Muscle of back (tissue), 3 donors: ENCODE measurements at regions not wholly inside any gene's neighbourhood (a gene's known extent, or its start where the extent isn't known, plus 50 kb on each side); places are given as distances from the start of the nearest gene placed in this dataset.

Experiments
- DNase-seq, 3 donors: peaks; one replicate each; pipeline versions ENCODE4 v3.0.0 to v3.0.0-alpha.2; 2013

- DNase-seq: peak in 1 of 3 donors; percentile 77
These were observed 116.5 kb upstream of the NAV2 start for GRCh38 chr11:19595840-19596751.

GRCh38 chr11:19595499-19595839 is 117.2 kb upstream of the NAV2 start:
- no peak for DNase-seq

- no peak for DNase-seq
These were observed 118.3 kb upstream of the NAV2 start for GRCh38 chr11:19594326-19594725.

- DNase-seq: no peak
These were observed 119.8 kb upstream of the NAV2 start for GRCh38 chr11:19592842-19593241.

DNA sequence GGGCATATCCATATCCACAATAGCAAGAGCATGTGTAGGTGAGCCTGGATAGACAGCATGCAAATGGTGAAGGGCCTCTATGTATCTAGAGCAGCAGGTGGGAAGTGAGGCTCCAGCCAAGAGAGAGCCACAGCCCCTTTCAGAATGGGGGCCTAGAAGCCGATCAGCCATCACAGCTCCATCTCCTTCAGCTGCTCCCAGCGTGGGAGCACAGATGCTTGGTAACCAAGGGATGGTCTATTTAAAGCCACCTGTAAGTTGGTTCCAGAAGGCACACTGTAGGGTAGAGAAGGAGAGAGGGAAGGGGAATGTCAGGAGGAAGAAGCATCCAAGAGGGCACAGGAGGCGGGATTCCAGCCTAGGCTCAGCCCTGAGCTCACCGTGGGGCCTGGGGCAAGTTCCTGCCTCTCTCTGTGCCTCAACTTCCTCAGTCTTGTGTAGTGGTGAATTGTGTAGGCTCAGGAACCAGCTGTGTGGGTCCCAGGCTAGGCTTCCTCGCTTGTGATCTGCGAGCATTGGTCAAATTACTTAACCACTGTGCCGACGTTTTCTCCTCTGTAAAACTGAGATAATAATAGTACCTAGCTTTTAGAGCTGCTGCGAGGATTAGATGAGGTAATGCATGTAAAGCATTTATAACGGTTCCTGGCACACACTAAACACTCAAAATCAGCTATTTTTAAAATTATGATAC is 122.9 kb upstream of the NAV2 start:
- no peak for DNase-seq

DNA sequence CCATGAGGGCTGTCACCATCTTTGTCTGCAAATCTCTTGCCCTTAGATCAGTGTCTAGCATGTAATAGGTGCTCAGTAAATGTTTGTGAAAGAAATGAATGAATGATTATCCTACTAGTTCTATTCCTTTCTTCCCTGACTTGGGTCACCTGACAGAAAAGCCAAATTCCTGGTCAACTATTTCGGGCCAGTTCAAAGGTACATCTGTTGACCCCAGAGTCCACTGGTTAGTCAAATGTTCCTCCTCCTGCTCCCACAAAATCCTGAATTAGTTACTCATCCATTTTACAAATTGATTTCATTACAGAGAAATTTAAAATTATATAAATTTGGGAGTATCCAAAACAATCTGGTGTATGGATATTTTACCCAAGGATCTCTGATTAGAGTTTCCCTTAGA is 124.7 kb upstream of the NAV2 start:
- DNase-seq: no peak

DNA sequence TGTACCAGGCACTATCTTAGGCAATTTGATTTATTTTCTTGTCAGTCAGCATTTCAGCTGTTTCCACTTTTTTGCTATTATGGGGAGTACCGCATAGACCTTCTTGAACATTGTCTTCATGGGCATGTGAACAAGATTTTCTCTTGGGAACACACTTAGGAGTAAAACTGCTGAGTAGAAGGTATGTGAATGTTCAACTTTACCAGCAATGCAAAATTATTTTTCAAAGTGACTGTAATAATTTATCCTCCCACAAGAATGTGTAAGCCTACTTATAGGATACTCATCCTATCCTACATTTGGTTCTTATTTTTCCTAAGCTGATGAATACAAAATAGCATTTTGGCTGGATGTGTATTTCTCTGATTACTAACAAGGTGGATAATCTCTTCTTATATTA is 132.0 kb upstream of the NAV2 start:
- no peak for DNase-seq

GRCh38 chr11:19579957-19580356 is 132.7 kb upstream of the NAV2 start:
- no peak for DNase-seq

GRCh38 chr11:19578871-19579270 is 133.8 kb upstream of the NAV2 start:
- no peak for DNase-seq

- peak; percentile 67 to 80 (median 78) for DNase-seq
These were observed 134.5 kb upstream of the NAV2 start for GRCh38 chr11:19577976-19578619.

GRCh38 chr11:19577391-19577975 is 135.2 kb upstream of the NAV2 start:
- peak in 1 of 3 donors; percentile 36 for DNase-seq

DNA sequence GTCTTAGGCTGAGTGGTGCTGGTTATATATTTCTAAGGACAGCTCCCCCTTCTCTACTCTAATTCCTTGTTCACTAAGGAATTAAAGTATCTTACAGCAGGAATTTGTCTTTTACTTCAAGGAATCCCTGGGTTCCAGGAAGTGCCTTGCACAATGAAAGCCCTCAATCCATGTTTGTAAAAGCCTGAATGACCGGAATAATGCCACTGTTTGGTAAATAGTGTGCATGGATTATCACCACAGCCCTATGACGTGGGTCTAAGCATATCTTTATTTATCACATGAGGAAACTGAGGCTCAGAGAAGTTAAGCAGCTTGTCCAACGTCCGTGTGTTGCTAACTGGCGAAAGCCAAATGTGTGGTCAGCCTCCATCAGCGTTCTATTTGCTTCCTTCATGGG is 135.7 kb upstream of the NAV2 start:
- DNase-seq: no peak

- DNase-seq: no peak
These were observed 136.6 kb upstream of the NAV2 start for GRCh38 chr11:19576054-19576453.

GRCh38 chr11:19574916-19575315 is 137.7 kb upstream of the NAV2 start:
- DNase-seq: no peak

- peak in 1 of 3 donors; percentile 33 for DNase-seq
These were observed 139.0 kb upstream of the NAV2 start for GRCh38 chr11:19573666-19574065.

DNA sequence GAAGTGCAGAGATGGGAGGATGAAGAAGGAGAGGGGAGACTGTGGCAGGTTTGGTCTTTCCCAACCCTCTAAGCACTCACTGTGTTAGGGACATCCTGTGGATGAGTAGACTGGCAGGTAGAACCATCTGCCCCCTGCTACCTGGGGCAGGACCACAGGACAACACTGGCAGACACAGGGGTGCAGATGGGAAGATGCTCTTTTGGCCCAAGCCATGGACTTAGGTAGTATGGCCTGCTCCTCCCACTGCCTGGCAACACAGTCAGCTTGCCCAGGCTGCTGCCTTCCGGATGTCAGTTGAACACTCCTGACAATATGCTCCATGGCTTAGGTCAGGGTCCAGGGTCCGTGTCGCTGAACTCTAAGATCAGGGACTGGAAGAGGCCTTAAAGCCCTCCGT is 140.7 kb upstream of the NAV2 start:
- DNase-seq: no peak

DNA sequence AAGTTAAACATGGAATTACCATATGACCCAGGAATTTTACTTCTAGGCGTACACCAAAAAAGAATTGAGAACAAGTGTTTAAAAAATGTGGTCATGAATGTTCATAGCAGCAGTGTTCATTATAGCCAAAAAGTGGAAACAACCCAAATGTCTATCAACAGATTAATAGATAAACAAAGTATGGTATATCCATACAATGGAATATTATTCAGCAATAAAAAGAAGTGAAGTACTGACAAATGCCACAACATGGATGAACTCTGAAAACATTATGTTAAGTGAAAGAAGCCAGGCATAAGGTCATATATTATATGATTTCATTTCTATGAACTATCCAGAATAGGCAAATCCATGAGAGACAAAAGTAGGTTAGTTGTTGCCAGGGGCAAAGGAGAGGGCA is 141.7 kb upstream of the NAV2 start:
- DNase-seq: no peak

GRCh38 chr11:19567996-19568395 is 144.6 kb upstream of the NAV2 start:
- no peak for DNase-seq

GRCh38 chr11:19566583-19567379 is 145.9 kb upstream of the NAV2 start:
- DNase-seq: no peak

GRCh38 chr11:19565639-19566038 is 147.0 kb upstream of the NAV2 start:
- DNase-seq: no peak

DNA sequence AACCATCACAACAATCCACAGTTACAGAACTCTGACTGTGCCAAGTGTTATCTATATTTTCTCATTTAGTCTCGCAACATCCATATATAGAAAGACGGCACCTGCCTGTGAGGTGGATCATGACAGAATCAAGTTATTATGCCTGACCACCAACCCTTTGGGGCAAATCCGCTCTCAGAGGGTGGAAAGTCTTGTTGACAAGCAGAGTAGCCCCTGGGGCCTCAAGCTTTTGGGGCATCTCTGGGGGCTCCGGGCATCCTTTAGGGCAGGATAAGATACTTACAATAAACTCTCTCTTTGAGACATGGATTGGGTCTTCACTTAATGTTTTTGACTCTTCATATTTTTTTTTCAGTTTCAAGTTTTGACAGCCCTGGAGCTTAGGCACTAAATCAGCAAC is 150.5 kb upstream of the NAV2 start:
- DNase-seq: no peak

GRCh38 chr11:19561011-19561410 is 151.6 kb upstream of the NAV2 start:
- DNase-seq: no peak
